Psoas muscle (tissue), 7 donors: ENCODE measurements at regions not wholly inside any gene's neighbourhood (a gene's known extent, or its start where the extent isn't known, plus 50 kb on each side); places are given as distances from the start of the nearest gene placed in this dataset.
A peak's percentile ranks its signal among the peaks of the same experiment; 100 is the strongest.

Source experiments
- ATAC-seq, 4 donors: fragments of 200-7000 bp; cut with Tn5 transposase; one replicate each; pipeline ENCODE4 v1.9.1; 2020; ENCODE audit warnings: moderate library complexity in 3 of 4, mild to moderate bottlenecking in 2 of 4
- DNase-seq, 2 donors: peaks; one replicate each; pipeline ENCODE4 v3.0.0-alpha.2; 2020
- H3K27ac ChIP-seq: fragments of 200-600 bp; one replicate; pipeline ENCODE4 v1.8.0; 2022
- H3K27me3 ChIP-seq, 3 donors: fragments of 200-600 bp in 1 of 3; one replicate each; pipeline versions ENCODE4 v1.6.1 to v1.8.0; 2013 to 2022; ENCODE audit warnings: low read length in 2 of 3, mild to moderate bottlenecking in 2 of 3, moderate library complexity in 1 of 3; ENCODE audit not compliant: insufficient read depth in 3 of 3
- H3K36me3 ChIP-seq, 2 donors: fragments of 200-600 bp in 1 of 2; one replicate each; pipeline versions ENCODE4 v1.6.1 to v1.8.0; 2013 to 2022; ENCODE audit warnings: low read depth in 1 of 2, mild to moderate bottlenecking in 1 of 2, moderate library complexity in 1 of 2; ENCODE audit not compliant: insufficient read depth in 1 of 2
- H3K4me1 ChIP-seq: fragments of 200-600 bp; one replicate; pipeline ENCODE4 v1.8.0; 2022
- H3K4me3 ChIP-seq: fragments of 200-600 bp; one replicate; pipeline ENCODE4 v1.8.0; 2022; ENCODE audit warnings: mild to moderate bottlenecking
- H3K9me3 ChIP-seq: fragments of 200-600 bp; one replicate; pipeline ENCODE4 v1.8.0; 2022
- CTCF ChIP-seq: fragments of 200-600 bp; IDR thresholded peaks from one replicate; pipeline ENCODE4 v1.8.0; 2022; ENCODE audit warnings: antibody characterized with exemption
- WGBS, 3 donors: extraction: QIAGEN DNeasy Blood & Tissue Kit; methylation state at CpG; one replicate each; pipeline versions ENCODE4 v1.1.6 to v1.1.7; 2013; 5-methylcytosine and 5-hydroxymethylcytosine counted together
- intact Hi-C, 2 donors: fragments of 100-400 bp; cut with DNase I; formaldehyde crosslinking; loops; one replicate each; pipeline versions ENCODE4 v1.11.0 to v1.14.2; 2022
- donor health status: healthy with polysubstance abuse.
- donor health status: DM: no; HTN: no; CAD: no; lungs with moderate emphysema.
- donor health status: Bipolar disorder and iron deficiency.
- donor health status: healthy.
- donor health status: DM: yes; HTN: yes; CAD: no.
- donor health status: DM: no; HTN: no; CAD: no.
- donor health status: DM: yes; HTN: yes; CAD: no.

GRCh38 chr15:62495670-62496614 lies 330.9 kb upstream of the C2CD4B start:
- WGBS, 3 donors, result 56 to 60% (median 58%) methylated on average over 9 of the region's 9 CpGs
- no peak for TF ChIP-seq CTCF
- DNase-seq, result peak in 1 of 2 donors; percentile 44
- Histone ChIP-seq H3K4me3 (no peak overlapping the region), H3K9me3 (no peaks in the 10 kb centered on the region), H3K36me3 (no peaks in the 10 kb centered on the region), H3K4me1 (peaks cover 18% of the 10 kb centered on the region), H3K27me3 (no peaks in the 10 kb centered on the region), H3K27ac (peak overlapping the region; percentile 27)
- intact Hi-C loops, result no loop called here
- ATAC-seq, result peak; percentile 60 to 78 (median 76)

GRCh38 chr15:62497356-62497755 lies 332.3 kb upstream of the C2CD4B start:
- Histone ChIP-seq H3K4me1 (peaks cover 18% of the 10 kb centered on the region), H3K27ac (no peak overlapping the region), H3K9me3 (no peaks in the 10 kb centered on the region), H3K27me3 (no peaks in the 10 kb centered on the region), H3K4me3 (no peak overlapping the region), H3K36me3 (no peaks in the 10 kb centered on the region)
- ATAC-seq, result no peak
- DNase-seq, result no peak
- 58 to 61% (median 59%) methylated on average over 2 of the region's 2 CpGs for WGBS, 3 donors
- no peak for TF ChIP-seq CTCF
- intact Hi-C loops, result no loop called here

GRCh38 chr15:62498278-62498677 lies 333.2 kb upstream of the C2CD4B start:
- no peaks in the 10 kb centered on the region for H3K9me3 ChIP-seq
- H3K36me3 ChIP-seq, result no peaks in the 10 kb centered on the region
- no peak overlapping the region for H3K4me3 ChIP-seq
- H3K27ac ChIP-seq, result no peak overlapping the region
- no peak for ATAC-seq
- peaks cover 22% of the 10 kb centered on the region for H3K4me1 ChIP-seq
- H3K27me3 ChIP-seq, result no peaks in the 10 kb centered on the region
- no peak for DNase-seq
- 71 to 82% (median 79%) methylated on average over 4 of the region's 4 CpGs for WGBS, 3 donors
- TF ChIP-seq CTCF, result no peak
- intact Hi-C loops, result no loop called here

GRCh38 chr15:62498712-62499111 lies 333.6 kb upstream of the C2CD4B start:
- Histone ChIP-seq H3K27ac (no peak overlapping the region), H3K4me3 (no peak overlapping the region), H3K4me1 (peaks cover 25% of the 10 kb centered on the region), H3K36me3 (no peaks in the 10 kb centered on the region), H3K9me3 (no peaks in the 10 kb centered on the region), H3K27me3 (no peaks in the 10 kb centered on the region)
- no peak for ATAC-seq
- intact Hi-C loops, result no loop called here
- no peak for DNase-seq
- TF ChIP-seq CTCF, result no peak
- 94 to 100% (median 100%) methylated on average over 1 of the region's 1 CpG for WGBS, 3 donors
